Erythroblast (primary cell): ENCODE measurements at regions not wholly inside any gene's neighbourhood (a gene's known extent, or its start where the extent isn't known, plus 50 kb on each side); places are given as distances from the start of the nearest gene placed in this dataset.

Experiments
- GATA1 ChIP-seq: IDR thresholded peaks from 2 replicates; pipeline ENCODE4 v1.6.1; 2011; ENCODE audit warnings: low read depth, mild to moderate bottlenecking, control low read depth, low read length, moderate library complexity
- POLR2A ChIP-seq: IDR thresholded peaks from 2 replicates; pipeline ENCODE4 v1.6.1; 2011; ENCODE audit warnings: mild to moderate bottlenecking, low read length

DNA sequence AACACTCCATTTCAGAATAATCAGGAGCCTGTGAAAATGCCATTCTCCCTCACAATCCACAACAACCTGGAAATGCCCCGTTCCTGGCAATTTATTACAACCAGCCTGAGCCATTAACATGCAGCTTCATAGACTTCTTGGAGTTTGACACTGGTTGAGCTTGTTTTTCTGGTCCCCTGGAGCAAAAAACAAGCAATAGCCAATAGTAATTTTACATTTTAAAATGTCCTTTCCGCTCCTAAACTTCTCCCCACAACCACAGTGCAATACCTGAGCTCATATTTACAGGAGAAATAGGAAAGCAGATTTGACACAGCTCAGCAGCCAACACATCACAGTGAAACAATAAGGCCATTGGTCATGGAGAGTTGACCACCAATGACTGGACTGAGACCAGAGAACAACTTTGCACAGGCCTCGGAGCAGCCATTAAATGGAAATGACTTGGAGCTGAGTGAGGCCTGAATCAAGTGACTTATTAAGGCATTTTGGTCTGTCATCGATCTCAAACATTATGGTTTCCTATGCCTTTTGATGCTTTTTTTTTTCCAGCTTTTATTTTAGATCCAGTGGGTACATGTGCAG lies 73.0 kb downstream of the ENC1 start:
- TF ChIP-seq POLR2A (no peak), GATA1 (no peak)
